GM19240 (cell line): ENCODE measurements at regions not wholly inside any gene's neighbourhood (a gene's known extent, or its start where the extent isn't known, plus 50 kb on each side); places are given as distances from the start of the nearest gene placed in this dataset.

ENCODE experiments used
- DNase-seq: peaks from one replicate; pipeline ENCODE4 v3.0.0; 2011; ENCODE audit warnings: low spot score; ENCODE audit not compliant: insufficient read length

DNA sequence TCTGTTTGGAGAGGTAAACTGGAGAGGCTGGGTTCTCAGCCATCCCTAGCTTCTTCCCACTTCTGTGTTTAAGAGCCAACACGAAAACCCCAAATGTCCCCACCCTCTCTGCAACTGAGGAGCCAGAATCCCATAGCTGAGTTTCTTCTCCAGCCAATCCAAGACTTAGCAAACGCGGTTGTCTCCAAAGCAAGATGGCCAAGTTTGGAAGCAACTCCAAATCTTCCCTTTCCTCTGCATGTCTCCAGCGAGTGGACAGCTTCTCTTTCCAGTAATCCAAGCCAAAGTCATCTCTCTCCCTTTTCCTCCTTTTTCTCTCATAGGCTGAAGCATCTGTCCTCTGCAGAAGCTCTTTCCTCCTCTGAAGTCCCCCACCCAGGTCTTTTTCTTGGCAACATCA lies 539.2 kb downstream of the MIAT start:
- no peak for DNase-seq

DNA sequence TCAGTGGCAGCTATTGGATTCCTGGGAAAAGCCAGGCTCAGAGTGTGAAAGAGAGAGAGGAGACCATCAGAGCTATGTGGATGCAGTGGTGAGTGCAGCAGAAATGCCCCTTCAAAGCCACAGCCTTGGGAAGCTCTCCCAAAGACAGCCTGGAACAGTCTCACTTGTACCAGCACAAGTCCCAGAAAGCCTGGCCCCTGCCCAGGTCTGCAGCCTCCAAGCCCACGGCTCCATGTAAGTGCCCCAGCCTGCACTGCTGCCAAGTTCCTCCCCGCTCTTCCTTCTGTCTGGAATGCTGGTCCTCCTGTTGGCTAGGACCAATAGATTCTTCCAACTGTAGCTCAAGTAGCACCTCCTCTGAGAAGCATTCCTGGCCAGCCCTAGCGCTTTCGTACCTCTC lies 539.7 kb downstream of the MIAT start:
- no peak for DNase-seq

GRCh38 chr22:27197618-27198017 lies 540.2 kb downstream of the MIAT start:
- DNase-seq = no peak

- no peak for DNase-seq
These were observed 541.2 kb downstream of the MIAT start for GRCh38 chr22:27198518-27199035.

DNA sequence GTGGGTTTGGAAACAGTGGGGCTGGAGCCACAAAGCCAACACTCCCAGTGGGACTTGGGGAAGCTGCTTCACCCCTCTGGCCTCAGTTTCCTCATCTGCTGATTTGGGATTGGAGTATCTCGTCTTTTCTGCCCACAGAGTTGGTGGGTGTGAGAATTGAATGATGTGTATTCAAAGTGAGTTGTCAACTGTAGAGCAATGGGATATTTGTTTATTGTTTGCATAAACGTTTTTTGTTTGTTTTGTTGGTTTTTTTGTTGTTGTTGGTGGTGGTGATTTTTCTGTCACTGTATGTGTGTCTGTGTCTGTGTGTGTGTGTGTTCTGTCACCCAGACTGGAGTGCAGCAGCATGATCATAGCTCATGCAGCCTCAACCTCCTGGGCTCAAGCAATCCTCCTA lies 542.0 kb downstream of the MIAT start:
- DNase-seq = no peak

DNA sequence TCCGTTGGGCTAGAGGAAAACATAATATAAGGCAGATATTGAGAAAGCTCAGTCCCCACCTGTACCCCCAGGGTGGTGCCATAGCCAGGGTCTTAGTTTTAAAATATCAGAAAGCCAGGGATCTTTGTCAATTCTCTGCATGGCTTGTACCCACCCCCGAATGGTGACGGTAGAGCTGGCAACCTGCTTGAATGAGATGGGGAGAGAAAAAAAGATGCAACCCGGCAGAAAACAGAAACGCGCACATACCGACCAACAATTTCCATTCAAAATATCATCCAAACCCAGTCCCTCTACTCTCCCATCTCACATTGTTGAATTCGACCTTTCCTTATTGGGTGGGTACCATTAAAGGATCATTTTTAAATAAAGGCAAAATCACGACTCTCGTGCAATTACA lies 543.9 kb downstream of the MIAT start:
- no peak for DNase-seq

GRCh38 chr22:27201741-27202140 lies 544.4 kb downstream of the MIAT start:
- DNase-seq = no peak

DNA sequence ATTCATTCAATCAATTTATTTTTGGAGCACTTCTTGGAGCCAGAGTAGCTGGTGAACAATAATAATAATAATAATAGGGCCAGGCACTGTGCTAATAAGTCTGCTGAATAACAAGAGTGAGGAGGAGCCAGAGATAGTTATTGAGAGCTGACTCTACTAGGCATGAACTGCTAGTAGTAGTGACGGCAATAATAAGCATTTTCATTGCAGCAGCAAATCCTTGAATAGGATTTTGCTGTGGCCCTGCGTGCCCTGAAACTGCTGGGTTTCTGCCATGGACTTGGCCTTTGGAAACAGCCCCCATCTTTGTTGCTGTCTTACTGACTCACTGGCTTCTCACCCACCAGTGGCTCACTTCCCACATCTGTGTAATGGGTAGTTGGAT lies 545.9 kb downstream of the MIAT start:
- DNase-seq = no peak

GRCh38 chr22:27204280-27204679 lies 546.9 kb downstream of the MIAT start:
- no peak for DNase-seq

DNA sequence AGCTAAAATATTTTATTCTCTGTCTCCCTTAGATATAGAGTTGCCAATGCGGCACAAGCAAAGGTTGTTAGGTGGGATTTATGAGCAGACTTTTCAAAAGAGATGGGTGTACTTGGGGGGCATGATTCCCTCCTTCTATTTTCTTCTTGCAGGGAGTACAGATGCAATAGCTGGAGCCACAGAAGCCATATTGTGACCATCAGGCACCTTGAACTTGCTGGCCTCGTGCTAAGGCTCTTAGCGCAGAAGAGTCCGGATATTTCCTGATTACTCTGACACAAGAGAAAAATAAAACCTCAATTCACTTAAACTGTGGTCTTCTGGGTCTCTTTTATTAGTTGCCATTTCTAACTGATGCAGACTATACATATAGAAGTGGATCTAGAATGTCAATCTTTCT lies 547.4 kb downstream of the MIAT start:
- DNase-seq = no peak

- no peak for DNase-seq
These were observed 548.3 kb downstream of the MIAT start for GRCh38 chr22:27205492-27206373.

- no peak for DNase-seq
These were observed 549.2 kb downstream of the MIAT start for GRCh38 chr22:27206374-27207133.

GRCh38 chr22:27207266-27207665 lies 549.9 kb downstream of the MIAT start:
- no peak for DNase-seq

- DNase-seq = no peak
These were observed 550.5 kb downstream of the MIAT start for GRCh38 chr22:27207907-27208306.

DNA sequence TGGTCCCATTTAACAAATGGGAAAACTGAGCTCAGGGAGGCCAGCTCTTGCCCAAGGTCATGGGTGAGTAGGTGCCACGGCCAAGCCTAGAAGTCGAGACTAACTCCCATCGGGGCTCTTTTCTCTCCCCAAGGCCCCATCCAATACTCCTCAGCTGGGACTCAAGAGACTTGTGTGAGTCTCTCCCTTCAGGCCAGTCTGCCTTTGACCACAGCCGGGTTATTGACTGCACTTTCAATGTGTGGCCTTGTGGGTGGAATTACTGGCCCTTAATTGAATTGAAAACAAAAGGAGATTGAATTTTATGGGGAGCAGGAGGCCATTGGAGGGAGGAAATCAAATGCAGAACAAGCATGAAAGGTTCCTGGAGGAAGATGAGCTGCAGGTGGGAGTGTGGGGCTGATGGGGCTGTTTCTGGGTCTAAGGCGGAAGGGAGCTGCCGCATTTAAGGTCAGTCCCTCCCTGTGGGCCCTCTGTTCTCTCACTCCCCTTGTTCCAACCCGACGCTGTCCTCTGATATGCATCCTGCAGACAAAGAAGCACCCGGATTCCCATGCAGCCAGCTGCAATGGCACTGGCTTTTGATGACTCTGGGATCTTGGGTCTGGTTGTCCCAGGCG lies 552.8 kb downstream of the MIAT start:
- no peak for DNase-seq

DNA sequence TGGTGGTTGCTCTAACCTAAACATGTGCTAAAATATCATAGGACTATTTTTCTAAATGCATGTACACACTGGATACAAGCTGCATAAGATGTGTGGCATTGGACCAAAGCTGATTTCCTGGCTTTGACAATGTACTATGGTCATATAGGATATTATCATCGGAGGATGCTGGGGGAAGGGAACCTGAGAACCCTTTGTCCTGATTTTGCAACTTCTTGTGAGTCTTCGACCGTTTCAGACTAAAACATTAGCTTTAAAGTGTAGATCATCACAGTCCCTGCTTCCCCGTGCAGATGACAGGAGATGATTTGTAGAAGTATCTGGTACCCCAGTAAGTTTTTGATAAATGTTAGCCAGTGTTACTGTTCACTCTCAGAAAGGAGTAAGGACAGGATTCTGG lies 554.7 kb downstream of the MIAT start:
- DNase-seq = no peak

DNA sequence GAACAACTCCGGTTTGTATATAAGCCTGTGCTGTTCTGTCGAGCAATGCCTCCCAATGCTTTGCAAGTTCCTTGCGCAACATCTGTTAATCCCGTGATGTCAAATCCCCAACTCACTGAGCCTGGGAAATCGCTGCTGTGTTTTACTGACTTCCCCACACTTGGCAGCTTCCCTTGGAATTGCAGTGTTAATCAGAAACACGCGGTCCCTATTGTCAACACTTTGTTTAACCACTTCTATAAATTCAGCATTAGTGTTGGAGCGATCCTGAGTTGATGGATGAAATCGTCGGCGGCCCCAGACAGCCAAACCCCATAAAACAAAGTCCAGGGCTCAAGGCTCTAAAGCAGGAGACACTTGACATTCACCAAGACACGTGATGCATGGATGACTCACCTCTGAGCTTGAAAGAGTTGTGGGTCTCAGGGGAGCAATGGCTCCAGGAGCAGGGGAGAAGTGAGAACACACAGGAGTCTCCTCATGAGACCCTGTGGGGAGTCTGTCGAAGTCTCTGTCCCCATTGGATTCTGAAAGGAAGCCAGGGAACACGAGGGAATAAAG lies 555.3 kb downstream of the MIAT start:
- DNase-seq = no peak

DNA sequence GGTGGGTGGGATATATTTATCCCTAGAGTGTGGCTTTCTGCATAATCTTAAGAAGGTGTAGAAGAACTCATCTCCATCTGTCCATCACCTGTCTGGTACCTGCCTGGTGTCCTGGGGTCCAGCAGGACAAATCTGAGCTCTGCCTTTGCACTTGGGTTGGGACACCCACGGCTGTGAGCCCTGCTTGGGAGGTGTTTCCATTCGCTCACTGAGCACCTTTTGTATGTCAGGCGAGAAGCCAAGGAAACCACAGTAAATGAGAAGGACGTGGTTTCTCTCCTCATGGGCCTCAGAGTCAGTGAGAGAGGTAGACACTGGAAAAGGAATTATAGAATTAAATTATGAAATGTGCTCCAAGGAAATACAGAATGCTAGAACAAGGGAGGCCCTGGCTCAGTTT lies 555.9 kb downstream of the MIAT start:
- DNase-seq = no peak

GRCh38 chr22:27213766-27214581 lies 556.6 kb downstream of the MIAT start:
- DNase-seq = no peak

- no peak for DNase-seq
These were observed 557.3 kb downstream of the MIAT start for GRCh38 chr22:27214691-27215090.

DNA sequence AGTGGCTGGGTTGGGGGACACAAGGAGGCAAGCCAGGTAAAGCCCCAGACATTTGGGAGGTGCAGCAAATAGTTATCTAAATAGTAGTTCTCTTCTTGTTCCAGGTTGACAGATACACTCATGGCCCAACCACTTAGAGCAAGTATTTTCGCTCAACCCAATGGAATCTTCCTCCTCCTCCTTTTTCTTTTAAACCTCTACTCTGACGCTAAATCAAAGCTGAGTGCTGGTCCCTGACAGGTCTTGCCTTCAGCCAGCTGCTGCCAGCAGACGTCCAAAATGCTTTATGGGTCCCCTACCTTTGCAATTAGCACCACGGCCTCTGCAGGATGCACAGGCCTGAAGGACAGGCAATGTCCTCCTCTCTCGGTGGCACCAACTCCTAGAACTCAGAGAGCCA lies 558.5 kb downstream of the MIAT start:
- DNase-seq = no peak
